ENCODE measurements at regions not wholly inside any gene's neighbourhood (a gene's known extent, or its start where the extent isn't known, plus 50 kb on each side); places are given as distances from the start of the nearest gene placed in this dataset.
A peak's percentile ranks its signal among the peaks of the same experiment; 100 is the strongest.

DNA sequence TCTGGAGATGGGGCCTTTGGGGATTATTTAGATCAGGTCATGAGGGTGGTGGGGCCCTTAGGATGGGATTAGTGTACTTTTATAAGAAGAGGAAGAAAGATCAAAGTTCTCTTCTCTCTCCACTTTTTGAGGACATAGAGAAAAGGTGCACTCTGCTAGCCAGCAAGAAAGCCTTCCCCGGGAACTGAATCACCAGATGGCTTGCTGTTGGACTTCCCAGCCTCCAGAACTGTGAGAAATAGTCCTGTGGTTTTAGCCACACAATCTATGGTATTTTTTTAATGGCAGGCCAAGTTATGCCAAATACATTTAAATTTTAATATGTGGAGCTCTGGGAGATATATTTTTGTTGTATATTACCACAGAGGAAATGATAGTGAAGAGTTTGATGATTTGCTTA is 385.8 kb downstream of the KLF12 start:
- DNase-seq (ENCODE audit: low read depth): no peak

GRCh38 chr13:73745190-73745589 is 389.0 kb downstream of the KLF12 start:
- DNase-seq (ENCODE audit: low read depth): no peak

- DNase-seq (ENCODE audit: low read depth): no peak
Observed at GRCh38 chr13:73742982-73743381, 391.2 kb downstream of the KLF12 start.

- DNase-seq (ENCODE audit: low read depth): no peak
Observed at GRCh38 chr13:73741742-73742141, 392.5 kb downstream of the KLF12 start.

GRCh38 chr13:73741111-73741510 is 393.1 kb downstream of the KLF12 start:
- no peak for DNase-seq (ENCODE audit: low read depth)

DNA sequence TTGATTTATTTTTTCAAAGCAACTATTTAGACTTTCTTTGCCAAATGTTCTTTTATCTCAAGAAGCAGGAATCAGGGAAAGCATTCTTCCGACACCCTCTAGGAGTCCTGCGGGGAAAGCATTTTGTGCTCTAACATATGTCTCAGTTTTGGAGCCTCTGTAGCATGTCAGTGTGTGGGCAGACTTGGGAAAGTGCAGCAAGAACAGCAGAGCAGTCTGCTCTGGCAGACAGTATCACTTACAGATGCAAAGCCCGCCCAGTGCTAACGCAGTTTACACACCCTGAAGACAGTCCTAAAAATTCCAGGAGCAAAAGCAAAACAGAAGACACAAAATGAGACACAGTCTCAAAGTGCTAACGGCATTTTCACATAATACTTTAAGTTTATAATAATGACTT is 393.5 kb downstream of the KLF12 start:
- no peak for DNase-seq (ENCODE audit: low read depth)

DNA sequence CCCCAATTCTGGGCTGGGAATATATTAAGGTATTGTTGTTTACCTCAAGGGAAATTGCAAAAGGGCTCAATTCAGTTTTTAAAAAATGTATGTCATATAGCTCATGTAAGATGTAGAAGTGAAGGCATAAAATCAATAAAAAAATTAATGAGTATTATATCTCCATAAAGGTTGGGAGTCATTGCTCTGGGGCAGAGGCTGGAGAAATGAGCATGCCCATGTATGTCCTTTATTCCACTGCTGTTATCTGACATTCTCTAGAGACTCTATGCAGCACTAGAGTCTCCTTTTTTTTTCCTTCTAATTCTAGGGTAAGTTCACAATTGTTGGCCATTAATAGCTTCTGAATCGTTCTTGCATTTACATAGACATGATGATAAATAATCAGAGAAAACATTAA is 394.8 kb downstream of the KLF12 start:
- no peak for DNase-seq (ENCODE audit: low read depth)

DNA sequence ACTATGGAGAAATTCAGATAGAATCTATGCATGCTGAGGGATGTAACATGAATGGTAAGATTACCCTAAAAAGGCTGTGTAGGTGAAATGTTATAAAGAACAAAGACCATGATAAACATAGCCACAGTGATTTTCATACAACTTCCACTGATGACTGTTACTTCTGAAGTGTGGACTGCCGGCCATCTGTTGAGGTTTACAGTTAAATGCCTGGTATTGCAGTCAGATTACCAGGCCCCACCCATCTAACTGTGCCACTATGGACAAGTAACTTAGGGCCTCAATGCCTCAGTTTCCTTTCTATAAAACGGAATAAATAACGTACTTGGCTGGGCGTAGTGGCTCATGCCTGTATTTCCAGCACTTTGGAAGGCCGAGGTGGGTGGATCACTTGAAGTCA is 395.6 kb downstream of the KLF12 start:
- no peak for DNase-seq (ENCODE audit: low read depth)

GRCh38 chr13:73737214-73737613 is 397.0 kb downstream of the KLF12 start:
- no peak for DNase-seq (ENCODE audit: low read depth)

- DNase-seq (ENCODE audit: low read depth): no peak
Observed at GRCh38 chr13:73733706-73734105, 400.5 kb downstream of the KLF12 start.

- DNase-seq (ENCODE audit: low read depth): no peak
Observed at GRCh38 chr13:73732350-73732749, 401.9 kb downstream of the KLF12 start.

- no peak for DNase-seq (ENCODE audit: low read depth)
Observed at GRCh38 chr13:73731564-73731963, 402.6 kb downstream of the KLF12 start.

DNA sequence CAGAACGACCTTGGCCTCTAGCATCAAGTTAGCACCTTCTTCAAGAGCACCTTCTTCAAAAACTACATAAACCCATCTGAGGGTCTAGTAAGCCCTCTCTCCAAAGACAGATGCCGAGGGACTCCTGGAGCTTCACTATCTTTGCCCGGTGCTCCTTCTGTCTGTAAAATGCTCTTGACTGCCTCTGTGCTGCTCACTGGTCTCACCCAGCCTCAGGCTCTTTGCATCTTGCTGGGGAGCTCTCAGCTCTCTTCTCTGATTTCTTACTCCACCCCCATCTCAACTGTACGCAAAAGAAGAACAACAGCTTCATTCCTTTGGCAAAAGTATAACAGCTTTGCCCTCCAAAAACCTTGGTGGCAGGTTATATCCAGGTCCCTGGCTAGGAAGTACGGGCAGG is 404.2 kb downstream of the KLF12 start:
- DNase-seq (ENCODE audit: low read depth): no peak

DNA sequence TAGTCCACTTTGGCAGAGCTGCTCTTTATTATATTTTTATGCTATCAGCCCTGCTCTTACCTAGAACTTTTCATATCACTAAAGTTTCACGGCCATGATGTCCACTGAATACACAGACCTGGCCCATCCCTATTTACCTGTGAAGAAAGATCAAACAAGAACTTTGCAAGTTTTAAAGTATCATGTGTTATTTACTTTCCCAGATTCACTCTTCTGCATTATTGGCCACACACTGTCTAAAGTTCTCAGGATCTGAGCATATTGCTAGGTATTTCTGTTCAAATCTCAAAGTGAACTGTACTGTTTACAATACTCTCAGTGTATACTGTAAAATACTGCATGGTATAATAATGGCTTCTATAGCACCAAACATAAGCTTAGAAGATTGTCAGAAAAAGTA is 405.2 kb downstream of the KLF12 start:
- DNase-seq (ENCODE audit: low read depth): no peak

DNA sequence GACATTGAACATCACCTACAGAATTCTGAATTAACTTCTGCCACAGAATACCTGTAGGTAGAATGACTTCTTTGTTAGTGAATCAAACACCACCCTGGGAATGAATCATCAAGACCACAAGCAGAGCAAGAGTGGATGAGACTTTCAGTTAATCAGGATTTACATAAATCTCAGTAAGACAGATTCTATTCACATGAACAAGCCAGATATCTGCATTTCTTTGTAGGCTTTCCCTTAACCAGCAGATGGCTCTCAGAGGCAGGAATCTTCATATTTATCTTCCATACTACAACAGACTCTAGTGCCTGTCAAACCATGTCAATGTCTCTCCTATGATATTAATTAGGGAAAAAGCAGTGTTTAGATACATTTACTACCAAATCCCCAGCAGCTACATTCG is 412.1 kb downstream of the KLF12 start:
- DNase-seq (ENCODE audit: low read depth): peak; percentile 26

DNA sequence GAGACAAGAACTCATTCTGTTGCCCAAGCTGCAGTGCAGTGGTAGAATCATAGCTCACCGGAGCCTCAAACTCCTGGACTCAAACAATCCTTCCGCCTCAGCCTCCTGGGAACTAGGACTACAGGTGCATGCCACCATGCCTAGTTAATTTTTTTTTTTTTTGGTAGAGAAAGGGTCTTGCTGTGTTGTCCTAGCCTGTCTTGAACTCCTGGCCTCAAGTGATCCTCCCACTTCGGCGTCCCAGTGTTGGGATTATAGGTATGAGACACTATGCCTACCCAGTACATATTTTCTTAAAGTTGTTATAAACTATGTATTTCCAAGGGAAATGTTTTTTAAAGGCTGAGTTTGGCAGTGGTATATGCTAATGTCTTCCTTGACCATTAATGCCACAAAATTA is 412.6 kb downstream of the KLF12 start:
- no peak for DNase-seq (ENCODE audit: low read depth)

DNA sequence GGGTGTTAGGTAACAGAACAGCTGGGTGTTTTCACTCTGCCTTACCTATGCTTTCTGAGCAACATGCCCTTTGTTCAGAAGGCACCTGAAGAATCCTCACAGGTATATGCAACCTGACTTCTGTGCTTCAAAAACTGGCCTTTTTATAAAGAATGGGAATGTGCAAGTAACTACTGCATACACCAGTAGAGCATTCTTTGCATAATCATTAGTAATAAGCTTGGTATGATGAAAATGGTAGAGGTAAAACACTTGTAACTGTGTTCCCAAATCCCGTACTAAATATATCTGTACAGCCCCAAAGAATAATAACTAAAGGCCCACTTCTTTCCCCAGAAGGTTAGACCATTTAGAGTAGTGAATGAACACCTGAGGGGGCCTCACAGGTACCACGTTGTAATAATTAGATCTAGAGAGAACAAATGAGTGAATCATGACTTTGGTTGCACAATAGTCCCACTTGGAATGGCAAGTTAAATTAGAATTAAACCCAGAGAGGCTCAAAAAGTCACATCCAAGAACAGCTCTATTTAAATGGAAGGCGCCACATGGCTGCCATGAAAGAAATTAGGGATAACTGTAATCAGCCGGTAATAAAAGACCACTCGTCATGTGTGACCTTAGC is 413.9 kb downstream of the KLF12 start:
- DNase-seq (ENCODE audit: low read depth): no peak

DNA sequence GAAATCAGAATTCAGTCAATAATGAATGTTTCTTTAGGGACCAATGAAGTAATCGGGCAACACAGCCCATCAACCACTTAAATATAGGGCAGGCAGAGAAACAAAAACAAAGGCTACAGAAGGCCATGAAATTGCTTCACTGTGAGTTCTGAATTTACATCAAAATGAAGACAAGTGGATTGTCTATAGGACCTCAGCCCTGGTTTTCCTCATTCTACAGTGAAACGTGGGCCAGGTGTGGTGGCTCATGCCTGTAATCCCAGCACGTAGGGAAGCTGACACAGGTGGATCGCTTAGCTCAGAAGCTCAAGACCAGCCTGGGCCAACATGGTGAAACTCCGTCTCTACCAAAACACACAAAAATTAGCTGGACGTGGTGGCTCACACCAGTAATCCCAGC is 416.0 kb downstream of the KLF12 start:
- no peak for DNase-seq (ENCODE audit: low read depth)

- no peak for DNase-seq (ENCODE audit: low read depth)
Observed at GRCh38 chr13:73717632-73718031, 416.6 kb downstream of the KLF12 start.

- DNase-seq (ENCODE audit: low read depth): no peak
Observed at GRCh38 chr13:73715911-73716510, 418.2 kb downstream of the KLF12 start.

GRCh38 chr13:73715114-73715910 is 418.9 kb downstream of the KLF12 start:
- DNase-seq (ENCODE audit: low read depth): peak; percentile 48

DNA sequence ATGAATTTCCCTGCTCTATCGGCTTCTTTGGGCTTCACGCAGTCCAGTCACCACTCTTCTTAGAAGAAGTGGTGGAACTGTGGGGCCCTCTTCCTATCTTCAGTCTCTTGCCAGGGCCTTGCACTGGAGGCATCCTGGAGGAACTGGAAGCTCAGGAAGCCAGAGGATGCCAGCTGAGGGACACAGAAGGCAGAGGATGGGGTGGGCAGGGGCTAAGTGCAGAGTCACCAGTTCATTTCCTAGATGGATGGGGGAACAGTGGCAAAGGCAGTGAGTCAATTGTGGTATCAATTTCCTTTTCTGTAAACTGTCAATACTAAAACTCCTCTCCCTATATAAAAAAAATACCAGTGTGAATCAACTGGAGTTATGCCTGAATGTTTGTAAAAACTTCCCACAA is 419.7 kb downstream of the KLF12 start:
- no peak for DNase-seq (ENCODE audit: low read depth)

DNA sequence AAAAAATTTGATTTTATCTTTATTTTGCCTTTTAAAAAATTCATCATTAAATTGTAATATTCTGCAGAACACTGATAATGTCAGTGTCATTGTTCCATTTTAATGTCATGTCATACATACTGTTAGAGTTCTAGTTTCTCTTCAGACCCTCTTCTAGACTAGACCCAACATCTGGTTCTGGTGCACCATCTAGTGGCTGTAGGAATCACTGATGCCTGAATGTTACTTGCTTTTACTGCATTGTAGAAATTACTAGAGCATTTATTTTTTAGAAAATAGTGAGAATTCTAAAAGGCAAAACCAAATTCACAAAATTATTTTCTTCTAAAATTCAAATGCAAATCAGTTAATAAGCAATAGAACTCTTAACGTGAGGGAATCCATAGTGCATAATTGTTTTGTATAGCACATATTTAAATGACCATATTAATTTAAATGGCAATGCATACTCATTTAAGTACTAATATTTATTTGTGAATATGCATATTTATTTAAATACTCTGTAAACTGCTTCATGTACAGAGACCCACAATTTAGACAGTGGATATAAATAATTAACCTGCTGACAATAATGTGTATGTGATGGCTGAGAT is 425.7 kb downstream of the KLF12 start:
- peak; percentile 54 for DNase-seq (ENCODE audit: low read depth)

All from stimulated activated CD4-positive, alpha-beta T cell treated with anti-CD3 and anti-CD28 coated beads, Interleukin-2, amount 100 ng/mL, for 4 hours (primary cell).